Fibroblast of villous mesenchyme (primary cell): ENCODE measurements at regions not wholly inside any gene's neighbourhood (a gene's known extent, or its start where the extent isn't known, plus 50 kb on each side); places are given as distances from the start of the nearest gene placed in this dataset.

Experiments
- DNase-seq: peaks from one replicate; pipeline ENCODE4 v3.0.0-alpha.2; 2010; ENCODE audit warnings: low read depth
- H3K4me3 ChIP-seq: 2 replicates; pipeline ENCODE4 v1.5.1; 2011; ENCODE audit warnings: low read depth, mild to moderate bottlenecking, low read length
- CTCF ChIP-seq: IDR thresholded peaks from 2 replicates; pipeline ENCODE4 v1.5.1; 2012; ENCODE audit warnings: low read depth, mild to moderate bottlenecking, low read length; ENCODE audit not compliant: insufficient read depth

GRCh38 chr14:41087056-41087455, 519.6 kb upstream of the LRFN5 start:
- TF ChIP-seq CTCF: no peak

GRCh38 chr14:41073544-41073943, 533.1 kb upstream of the LRFN5 start:
- H3K4me3 ChIP-seq: no peak overlapping the region
- DNase-seq: no peak
- TF ChIP-seq CTCF: no peak

More at GRCh38 chr14:41087056-41087455, 519.6 kb upstream of the LRFN5 start:
- H3K4me3 ChIP-seq: no peak overlapping the region
- no peak for DNase-seq

- DNase-seq: no peak
- TF ChIP-seq CTCF: no peak
- no peak overlapping the region for H3K4me3 ChIP-seq
Measured at GRCh38 chr14:41072776-41073175, 533.9 kb upstream of the LRFN5 start.

GRCh38 chr14:41071351-41071750, 535.3 kb upstream of the LRFN5 start:
- no peak for DNase-seq
- H3K4me3 ChIP-seq: no peak overlapping the region
- TF ChIP-seq CTCF: no peak

- TF ChIP-seq CTCF: no peak
- DNase-seq: no peak
- no peak overlapping the region for H3K4me3 ChIP-seq
Measured at GRCh38 chr14:41062826-41063225, 543.9 kb upstream of the LRFN5 start.

- no peak for DNase-seq
- no peak overlapping the region for H3K4me3 ChIP-seq
- no peak for TF ChIP-seq CTCF
Measured at GRCh38 chr14:41055589-41055988, 551.1 kb upstream of the LRFN5 start.

GRCh38 chr14:41051801-41052200, 554.9 kb upstream of the LRFN5 start:
- DNase-seq: no peak
- TF ChIP-seq CTCF: no peak
- no peak overlapping the region for H3K4me3 ChIP-seq
